H1 (cell line): ENCODE measurements at regions not wholly inside any gene's neighbourhood (a gene's known extent, or its start where the extent isn't known, plus 50 kb on each side); places are given as distances from the start of the nearest gene placed in this dataset.

Experiments
- CTCF ChIA-PET: fragments of 300-600 bp; sonication (Branson Sonifier 250); formaldehyde crosslinking; loops from one replicate; lab custom pipeline; 2021; ENCODE audit not compliant: partially characterized antibody; lab: Charles Lee
- POLR2A ChIA-PET: fragments of 300-600 bp; sonication (Branson Sonifier 250); formaldehyde crosslinking; loops from one replicate; lab custom pipeline; 2021; ENCODE audit warnings: inconsistent platforms; ENCODE audit not compliant: partially characterized antibody; lab: Charles Lee
- DNase-seq, 2 experiments: peaks; one replicate each; pipeline versions ENCODE4 v3.0.0 to v3.0.0-alpha.2; 2010 to 2022; ENCODE audit warnings: low spot score in 2 of 2, low read depth in 1 of 2, mixed read lengths in 1 of 2
- FAIRE-seq: peaks from 2 replicates; lab custom pipeline; 2011; peaks lifted over from hg19 to GRCh38; lab: Jason Lieb, UNC
- H2AFZ ChIP-seq: 2 replicates; pipeline ENCODE4 v1.8.1; 2012; ENCODE audit warnings: low read length, inconsistent platforms
- H2AK5ac ChIP-seq: 2 replicates; pipeline ENCODE4 v1.6.1; 2013; ENCODE audit warnings: low read depth, low read length
- H2BK120ac ChIP-seq: replicated peaks from 2 replicates; pipeline ENCODE3; 2013; ENCODE audit warnings: low read depth, low read length, inconsistent platforms
- H2BK12ac ChIP-seq: 2 replicates; pipeline ENCODE4 v1.6.1; 2013; ENCODE audit warnings: low read depth, low read length
- H2BK15ac ChIP-seq: 2 replicates; pipeline ENCODE4 v1.6.1; 2013; ENCODE audit warnings: low read length
- H2BK20ac ChIP-seq: 2 replicates; pipeline ENCODE4 v1.6.1; 2013; ENCODE audit warnings: low read length
- H2BK5ac ChIP-seq: 2 replicates; pipeline ENCODE4 v1.6.1; 2013; ENCODE audit warnings: low read depth, low read length
- H3K14ac ChIP-seq: 2 replicates; pipeline ENCODE4 v1.6.1; 2013; ENCODE audit warnings: inconsistent platforms; ENCODE audit not compliant: insufficient read length
- H3K18ac ChIP-seq: 2 replicates; pipeline ENCODE4 v1.6.1; 2013; ENCODE audit warnings: low read length; ENCODE audit errors: extremely low read depth
- H3K23ac ChIP-seq: 2 replicates; pipeline ENCODE4 v1.6.1; 2013; ENCODE audit warnings: inconsistent platforms; ENCODE audit not compliant: insufficient read length
- H3K23me2 ChIP-seq: 2 replicates; pipeline ENCODE4 v1.6.1; 2013; ENCODE audit warnings: low read depth, low read length
- H3K27ac ChIP-seq: 2 replicates; pipeline ENCODE4 v1.6.1; 2011; ENCODE audit warnings: low read depth, low read length, inconsistent platforms
- H3K27me3 ChIP-seq, 4 experiments: replicated peaks in 1 of 4; 1 replicate in 1 of 4; 2 replicates in 3 of 4; pipeline versions ENCODE4 v1.6.1 to v1.8.1; 2011 to 2013; ENCODE audit warnings: low read length in 3 of 4, mild to moderate bottlenecking in 3 of 4, inconsistent platforms in 2 of 4, mixed read lengths in 2 of 4, moderate library complexity in 1 of 4; ENCODE audit not compliant: control insufficient read depth in 3 of 4, insufficient read depth in 3 of 4; ENCODE audit errors: extremely low read depth in 1 of 4
- H3K36me3 ChIP-seq, 4 experiments: 2 replicates each; pipeline versions ENCODE4 v1.6.1 to v1.8.1; 2011 to 2013; ENCODE audit warnings: mild to moderate bottlenecking in 4 of 4, low read length in 3 of 4, moderate library complexity in 2 of 4, control low read depth in 1 of 4, inconsistent platforms in 1 of 4; ENCODE audit not compliant: insufficient read depth in 4 of 4, control insufficient read depth in 2 of 4
- H3K4ac ChIP-seq: replicated peaks from 2 replicates; pipeline ENCODE3; 2013; ENCODE audit warnings: low read length, low read depth, mixed read lengths, inconsistent platforms; ENCODE audit not compliant: insufficient read length
- H3K4me1 ChIP-seq, 4 experiments: replicated peaks in 1 of 4; 1 replicate in 1 of 4; 2 replicates in 3 of 4; pipeline versions ENCODE4 v1.6.1 to v1.8.1; 2011 to 2013; ENCODE audit warnings: low read length in 3 of 4, inconsistent platforms in 2 of 4, mixed read lengths in 1 of 4; ENCODE audit not compliant: insufficient read depth in 4 of 4, control insufficient read depth in 3 of 4
- H3K4me2 ChIP-seq, 2 experiments: 2 replicates each; pipeline versions ENCODE4 v1.6.1 to v1.8.1; 2011 to 2013; ENCODE audit warnings: low read depth in 2 of 2, low read length in 2 of 2, control low read depth in 1 of 2, inconsistent platforms in 1 of 2, mild to moderate bottlenecking in 1 of 2; ENCODE audit not compliant: insufficient read depth in 1 of 2
- H3K4me3 ChIP-seq, 4 experiments: fragments of 200-600, 300-600 bp in 1 of 4; sonication (generic), shearing (Covaris generic), sonication (Bioruptor Twin) in 1 of 4; 2 replicates each; pipeline versions ENCODE4 v1.5.1 to v1.8.1; 2011 to 2016; ENCODE audit warnings: low read length in 4 of 4, low read depth in 3 of 4, control low read depth in 2 of 4, inconsistent platforms in 2 of 4, mild to moderate bottlenecking in 2 of 4, mixed read lengths in 1 of 4, moderate library complexity in 1 of 4; ENCODE audit not compliant: insufficient read depth in 2 of 4; ENCODE audit errors: extremely low read depth in 1 of 4
- H3K56ac ChIP-seq: replicated peaks from 2 replicates; pipeline ENCODE3; 2013; ENCODE audit warnings: low read depth, mild to moderate bottlenecking, mixed read lengths, low read length, inconsistent platforms; ENCODE audit not compliant: insufficient read length
- H3K79me1 ChIP-seq: 2 replicates; pipeline ENCODE4 v1.6.1; 2013; ENCODE audit warnings: low read depth, low read length, control low read depth
- H3K79me2 ChIP-seq, 2 experiments: 2 replicates each; pipeline versions ENCODE4 v1.6.1 to v1.8.1; 2012 to 2013; ENCODE audit warnings: low read length in 2 of 2, mild to moderate bottlenecking in 2 of 2, inconsistent platforms in 1 of 2; ENCODE audit not compliant: insufficient read depth in 2 of 2, control insufficient read depth in 1 of 2
- H3K9ac ChIP-seq, 4 experiments: replicated peaks in 1 of 4; 1 replicate in 1 of 4; 2 replicates in 3 of 4; pipeline versions ENCODE4 v1.6.1 to v1.8.1; 2011 to 2013; ENCODE audit warnings: low read depth in 3 of 4, low read length in 3 of 4, control low read depth in 2 of 4, mild to moderate bottlenecking in 2 of 4, moderate library complexity in 2 of 4, inconsistent platforms in 1 of 4; ENCODE audit errors: extremely low read depth in 1 of 4
- H3K9me3 ChIP-seq, 2 experiments: 2 replicates each; pipeline versions ENCODE4 v1.6.1 to v1.8.1; 2012 to 2013; ENCODE audit warnings: mild to moderate bottlenecking in 2 of 2, moderate library complexity in 2 of 2, control low read depth in 1 of 2, inconsistent platforms in 1 of 2, low read depth in 1 of 2, low read length in 1 of 2, mixed read lengths in 1 of 2; ENCODE audit not compliant: insufficient read depth in 2 of 2
- H4K20me1 ChIP-seq, 2 experiments: replicated peaks in 1 of 2; 2 replicates each; pipeline versions ENCODE3 to v1.8.1; 2011 to 2013; ENCODE audit warnings: inconsistent platforms in 2 of 2, low read length in 2 of 2, mild to moderate bottlenecking in 1 of 2; ENCODE audit not compliant: insufficient read depth in 2 of 2, control insufficient read depth in 1 of 2
- H4K5ac ChIP-seq: 2 replicates; pipeline ENCODE4 v1.6.1; 2013; ENCODE audit warnings: low read length, low read depth, mixed read lengths, inconsistent platforms; ENCODE audit not compliant: insufficient read length
- H4K8ac ChIP-seq: 2 replicates; pipeline ENCODE4 v1.8.0; 2013; ENCODE audit warnings: mild to moderate bottlenecking, moderate library complexity, low read length, inconsistent platforms; ENCODE audit not compliant: insufficient read depth; ENCODE audit errors: extremely low read depth
- H4K91ac ChIP-seq: replicated peaks from 2 replicates; pipeline ENCODE3; 2013; ENCODE audit warnings: low read length, mixed read lengths, inconsistent platforms; ENCODE audit not compliant: insufficient read length
- CEBPB ChIP-seq: IDR thresholded peaks from 2 replicates; pipeline ENCODE4 v1.6.1; 2012; ENCODE audit warnings: low read depth, low read length
- JUN ChIP-seq: IDR thresholded peaks from 2 replicates; pipeline ENCODE4 v1.6.1; 2011; ENCODE audit warnings: low read depth, mild to moderate bottlenecking, improper control_type of control experiment, low read length
- JUND ChIP-seq: IDR thresholded peaks from 2 replicates; pipeline ENCODE4 v1.6.1; 2011; ENCODE audit warnings: mild to moderate bottlenecking, improper control_type of control experiment, low read length
- WGBS, 2 experiments: shearing (Covaris generic) in 1 of 2; methylation state at CpG; one replicate each; pipeline versions ENCODE4 v1.1.6 to v1.1.7; 2013 to 2015; ENCODE audit warnings: low lambda C conversion rate in 2 of 2, mixed read lengths in 2 of 2, inconsistent platforms in 1 of 2, low coverage in 1 of 2, missing lambda C conversion rate in 1 of 2; ENCODE audit not compliant: insufficient replicate concordance in 2 of 2, insufficient coverage in 1 of 2, insufficient read length in 1 of 2; ENCODE audit errors: extremely low coverage in 1 of 2, missing lambda C conversion rate in 1 of 2; 5-methylcytosine and 5-hydroxymethylcytosine counted together

GRCh38 chr4:131258361-131258760, 1890.7 kb upstream of the PCDH10 start:
- H3K23ac ChIP-seq: no peak overlapping the region
- H2BK15ac ChIP-seq: no peak overlapping the region
- no peak overlapping the region for H3K4me3 ChIP-seq
- ChIA-PET POLR2A (no interaction called here), CTCF (no interaction called here)
- no peak overlapping the region for H4K91ac ChIP-seq
- DNase-seq (no peak), FAIRE-seq (no peak)
- H2BK12ac ChIP-seq: no peak overlapping the region
- no peak overlapping the region for H3K14ac ChIP-seq
- peak; percentile 44; the same call in 1 of the 2 replicates for TF ChIP-seq JUND
- peak; percentile 89 for TF ChIP-seq CEBPB
- TF ChIP-seq JUN: no peak
- H3K27me3 ChIP-seq: no peaks in the 10 kb centered on the region
- no peaks in the 10 kb centered on the region for H3K4me1 ChIP-seq
- no peak overlapping the region for H2BK120ac ChIP-seq
- no peak overlapping the region for H3K4ac ChIP-seq
- H3K36me3 ChIP-seq: no peaks in the 10 kb centered on the region
- no peaks in the 10 kb centered on the region for H3K9me3 ChIP-seq
- no peaks in the 10 kb centered on the region for H3K79me2 ChIP-seq
- H2AK5ac ChIP-seq: no peak overlapping the region
- peak overlapping the region; percentile 14; the same call in 1 of the 2 replicates for H2AFZ ChIP-seq
- no peak overlapping the region for H4K5ac ChIP-seq
- H2BK20ac ChIP-seq: no peak overlapping the region
- H3K18ac ChIP-seq: no peak overlapping the region
- no peak overlapping the region for H3K4me2 ChIP-seq
- no peaks in the 10 kb centered on the region for H3K23me2 ChIP-seq
- H3K56ac ChIP-seq: no peak overlapping the region
- no peaks in the 10 kb centered on the region for H4K20me1 ChIP-seq
- no peak overlapping the region for H4K8ac ChIP-seq
- WGBS, 2 experiments: 71% methylated on average over 2 of the region's 2 CpGs; no CpG with 5 or more reads in 1 of the 2 experiments
- H3K9ac ChIP-seq: no peak overlapping the region
- no peak overlapping the region for H3K27ac ChIP-seq
- no peaks in the 10 kb centered on the region for H3K79me1 ChIP-seq
- no peak overlapping the region for H2BK5ac ChIP-seq
